A673 (cell line): ENCODE measurements at regions not wholly inside any gene's neighbourhood (a gene's known extent, or its start where the extent isn't known, plus 50 kb on each side); places are given as distances from the start of the nearest gene placed in this dataset.

Source experiments
- CTCF ChIP-seq: fragments of 300-800, 200-600 bp; sonication (generic); conservative IDR thresholded peaks from 2 replicates; pipeline ENCODE4 v1.5.1; 2017; ENCODE audit warnings: low read depth, mild to moderate bottlenecking, antibody characterized with exemption, low read length, moderate library complexity, mixed read lengths
- EZH2 ChIP-seq: fragments of 200-600 bp; sonication (generic); IDR thresholded peaks from 2 replicates; pipeline ENCODE4 v1.6.1; 2017; ENCODE audit warnings: borderline replicate concordance, low read depth, mild to moderate bottlenecking, mixed read lengths, antibody characterized with exemption, low read length; ENCODE audit not compliant: poor library complexity, severe bottlenecking

DNA sequence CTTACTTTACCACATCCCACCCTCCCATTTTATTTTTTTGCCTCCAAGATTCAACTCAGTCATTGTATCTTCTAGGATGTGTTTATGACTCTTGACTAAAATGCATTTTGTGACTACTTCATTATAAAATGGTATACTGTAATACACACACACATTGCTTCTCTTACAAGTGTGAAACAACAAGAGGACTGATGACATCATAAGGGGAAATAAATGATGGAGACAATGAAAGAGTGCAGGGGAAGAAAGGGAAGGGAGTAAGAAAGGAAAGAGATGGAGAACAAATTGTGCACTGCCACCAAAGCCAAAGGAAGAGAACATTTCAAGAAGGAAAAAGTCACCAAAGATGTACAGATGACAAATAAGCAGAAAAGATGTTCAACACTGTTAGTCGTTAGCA, 102.6 kb downstream of the CD164 start:
- TF ChIP-seq CTCF, result no peak
- no peak for TF ChIP-seq EZH2
